ENCODE measurements at regions not wholly inside any gene's neighbourhood (a gene's known extent, or its start where the extent isn't known, plus 50 kb on each side); places are given as distances from the start of the nearest gene placed in this dataset.
"Not testable (repeated sequence)": the region's sequence is repeated elsewhere in the genome, so short reads cannot be mapped to it uniquely, and the experiment has no call there.

DNA sequence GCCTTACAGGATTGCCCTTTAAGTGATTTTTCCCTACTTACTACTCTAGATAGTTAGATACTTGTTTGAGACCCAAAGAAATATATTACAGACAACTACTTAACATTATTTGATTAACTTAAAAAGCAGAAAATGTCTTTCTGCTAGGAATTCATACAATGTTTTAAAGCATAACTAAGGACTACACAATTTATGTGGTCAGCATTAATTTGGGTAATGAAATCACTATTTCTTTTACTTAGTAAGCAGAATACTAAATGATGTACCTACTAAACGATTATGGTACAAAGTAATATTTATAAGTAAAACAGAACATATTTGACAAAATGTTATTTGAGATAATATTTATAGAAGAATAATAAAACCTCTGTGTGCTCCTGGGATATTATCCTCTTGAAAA lies 371.9 kb upstream of the ARRDC3 start:
- DNase-seq, result no peak

- not testable (repeated sequence) for DNase-seq
Measured at GRCh38 chr5:91744470-91744869, 361.4 kb upstream of the ARRDC3 start.

- DNase-seq, result no peak
Measured at GRCh38 chr5:91742550-91742949, 359.4 kb upstream of the ARRDC3 start.

- DNase-seq, result no peak
Measured at GRCh38 chr5:91741764-91742505, 358.8 kb upstream of the ARRDC3 start.

GRCh38 chr5:91730026-91730425 lies 346.9 kb upstream of the ARRDC3 start:
- no peak for DNase-seq

DNA sequence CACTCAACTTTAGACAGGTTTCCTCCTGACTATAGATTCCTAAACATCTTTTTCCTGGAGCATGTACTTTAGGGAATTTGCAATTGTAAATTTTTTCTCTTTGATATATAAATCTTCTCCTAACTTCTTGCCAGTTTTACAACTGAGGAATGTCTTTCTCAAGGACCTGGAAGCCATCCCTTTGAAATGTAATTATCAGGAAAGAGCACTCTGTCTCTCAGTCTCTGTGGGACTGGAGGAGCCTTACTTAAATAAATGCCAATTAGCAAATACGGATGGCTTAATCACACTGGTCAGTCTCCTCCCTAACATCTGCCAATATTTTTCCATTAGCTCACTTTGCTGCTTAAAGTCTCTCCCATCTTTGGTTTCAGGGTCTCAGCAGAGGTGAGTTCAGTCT lies 344.3 kb upstream of the ARRDC3 start:
- DNase-seq, result no peak

GRCh38 chr5:91722736-91723467 lies 339.8 kb upstream of the ARRDC3 start:
- no peak for DNase-seq

DNA sequence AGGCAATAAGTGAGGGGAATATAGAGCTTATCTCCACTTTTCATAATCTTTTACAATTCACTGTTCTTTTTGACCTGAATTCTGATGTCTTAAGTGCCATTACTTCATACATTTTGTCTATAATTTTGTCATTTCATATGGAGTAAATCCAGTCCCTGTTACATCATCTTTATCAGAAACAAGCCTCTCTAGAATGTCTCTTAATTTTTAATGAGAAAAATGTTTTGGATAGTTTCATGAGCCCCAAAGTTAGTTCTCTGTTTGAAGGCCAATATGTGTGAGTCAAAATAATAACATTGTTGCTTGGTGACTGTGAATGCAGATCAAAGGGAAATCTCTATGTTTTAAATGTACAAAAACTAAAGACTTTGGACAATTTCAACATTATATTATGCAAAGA lies 329.6 kb upstream of the ARRDC3 start:
- no peak for DNase-seq

- peak in 1 of 2 experiments; percentile 60 for DNase-seq
Measured at GRCh38 chr5:91707521-91707841, 324.4 kb upstream of the ARRDC3 start.

DNA sequence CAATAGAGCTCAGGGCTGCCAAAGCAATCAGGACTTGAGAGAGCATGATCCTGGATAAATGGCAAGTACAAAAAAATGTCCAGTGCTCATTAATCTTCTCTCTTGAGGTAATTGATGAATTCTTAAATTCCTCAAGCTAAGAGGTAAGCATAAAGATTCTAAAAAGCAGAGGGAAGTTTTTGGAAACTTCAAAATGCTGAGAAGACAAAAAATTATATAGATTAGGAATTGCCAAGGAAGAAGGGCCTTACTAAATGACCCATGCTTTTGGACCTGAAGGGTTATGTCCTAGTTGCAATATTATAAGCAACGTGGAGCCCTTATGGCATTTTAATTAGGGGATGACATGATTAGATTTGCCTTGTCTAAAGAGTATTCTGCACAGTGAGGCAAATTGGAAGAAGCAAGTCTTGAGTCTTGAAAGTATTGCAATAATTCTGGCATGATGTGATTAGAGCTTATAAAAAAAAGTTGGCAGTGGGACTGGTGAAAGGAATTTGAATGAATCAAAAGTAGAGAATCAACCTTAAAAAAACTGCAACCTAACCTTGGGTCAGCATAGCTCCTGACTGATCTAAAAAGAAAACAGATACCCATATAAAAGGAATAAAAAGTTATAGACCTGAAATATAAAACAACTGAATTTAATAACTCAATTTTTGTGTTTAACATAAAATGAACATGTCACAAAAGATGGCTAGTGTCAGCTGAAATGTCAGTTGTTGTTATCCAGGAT lies 323.8 kb upstream of the ARRDC3 start:
- peak in 1 of 2 experiments; percentile 52 for DNase-seq

DNA sequence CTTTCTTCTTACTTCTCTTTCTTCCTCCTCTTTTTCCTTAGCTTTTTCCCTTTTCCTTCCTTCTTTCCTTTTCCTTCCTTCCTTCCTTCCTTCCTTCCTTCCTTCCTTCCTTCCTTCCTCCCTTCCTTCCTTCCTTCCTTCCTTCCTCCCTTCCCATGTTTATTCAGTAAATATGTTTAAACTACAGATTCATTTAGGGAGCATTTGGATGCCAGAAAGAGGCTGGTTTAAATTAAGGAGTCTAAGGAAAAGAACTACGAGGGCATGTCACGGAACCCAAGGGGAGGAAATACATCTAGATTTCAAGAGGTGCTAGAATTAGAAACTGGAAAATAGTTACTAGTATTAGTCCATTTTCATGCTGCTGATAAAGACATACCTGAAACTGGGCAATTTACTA lies 320.0 kb upstream of the ARRDC3 start:
- DNase-seq, result no peak

- DNase-seq, result no peak
Measured at GRCh38 chr5:91699429-91699828, 316.3 kb upstream of the ARRDC3 start.

DNA sequence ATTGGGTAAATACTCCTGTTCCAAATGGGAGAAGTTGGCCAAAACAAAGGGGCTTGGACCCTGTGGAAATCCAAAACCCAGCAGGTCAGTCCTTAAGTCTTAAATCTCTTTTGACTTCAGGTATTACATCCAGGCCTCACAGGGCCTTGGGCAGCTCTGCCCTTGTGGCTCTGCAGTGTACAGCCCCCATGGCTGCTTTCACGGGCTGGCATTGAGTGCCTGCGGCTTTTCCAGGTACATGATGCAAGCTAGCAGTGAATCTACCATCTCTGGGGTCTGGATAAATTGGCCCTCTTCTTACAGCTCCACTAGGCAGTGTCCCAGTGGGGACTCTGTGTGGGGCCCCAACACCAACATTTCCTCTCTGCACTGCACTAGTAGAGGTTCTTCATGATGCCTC lies 308.5 kb upstream of the ARRDC3 start:
- no peak for DNase-seq

- DNase-seq, result no peak
Measured at GRCh38 chr5:91690921-91691320, 307.8 kb upstream of the ARRDC3 start.

GRCh38 chr5:91687430-91687829 lies 304.3 kb upstream of the ARRDC3 start:
- DNase-seq, result no peak

GRCh38 chr5:91684625-91685024 lies 301.5 kb upstream of the ARRDC3 start:
- no peak for DNase-seq

GRCh38 chr5:91670563-91670962 lies 287.4 kb upstream of the ARRDC3 start:
- DNase-seq, result no peak

- no peak for DNase-seq
Measured at GRCh38 chr5:91670122-91670521, 287.0 kb upstream of the ARRDC3 start.

DNA sequence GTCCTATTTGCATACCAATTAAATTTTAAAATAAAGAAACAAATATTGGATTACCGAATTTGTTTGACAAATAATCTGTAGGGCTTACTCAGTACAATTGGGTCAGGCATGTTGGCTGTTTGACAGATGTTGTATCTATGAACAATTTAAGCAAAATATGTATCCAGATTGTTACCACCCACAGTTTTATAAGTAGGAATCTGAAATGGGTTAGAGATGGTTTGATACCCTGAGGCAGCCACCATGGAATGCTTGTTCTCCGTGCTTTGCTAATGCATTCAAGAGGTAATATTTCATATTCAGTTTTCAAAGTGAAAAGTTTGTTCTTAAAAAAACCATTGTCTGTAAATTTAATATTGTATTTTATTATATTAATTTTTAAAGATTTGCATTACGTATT lies 285.1 kb upstream of the ARRDC3 start:
- DNase-seq, result no peak

DNA sequence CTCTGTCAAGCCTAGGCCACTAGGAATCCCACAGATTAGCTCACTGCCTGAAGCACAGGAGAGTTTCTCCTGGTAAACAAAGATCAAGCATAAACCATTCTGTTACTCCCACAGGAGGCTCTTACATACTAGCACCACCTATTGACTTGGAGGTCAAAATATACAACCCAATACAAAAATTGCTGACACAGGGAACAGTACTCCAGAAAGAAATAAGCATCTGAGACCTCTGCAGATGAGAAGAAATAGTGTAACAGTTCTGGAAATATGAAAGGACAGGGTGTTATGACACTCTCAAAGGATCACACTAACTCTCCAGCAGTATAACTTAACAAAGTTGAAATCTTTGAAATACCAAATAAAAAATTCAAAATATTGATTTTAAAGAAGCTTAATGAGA lies 269.6 kb upstream of the ARRDC3 start:
- DNase-seq, result no peak

DNA sequence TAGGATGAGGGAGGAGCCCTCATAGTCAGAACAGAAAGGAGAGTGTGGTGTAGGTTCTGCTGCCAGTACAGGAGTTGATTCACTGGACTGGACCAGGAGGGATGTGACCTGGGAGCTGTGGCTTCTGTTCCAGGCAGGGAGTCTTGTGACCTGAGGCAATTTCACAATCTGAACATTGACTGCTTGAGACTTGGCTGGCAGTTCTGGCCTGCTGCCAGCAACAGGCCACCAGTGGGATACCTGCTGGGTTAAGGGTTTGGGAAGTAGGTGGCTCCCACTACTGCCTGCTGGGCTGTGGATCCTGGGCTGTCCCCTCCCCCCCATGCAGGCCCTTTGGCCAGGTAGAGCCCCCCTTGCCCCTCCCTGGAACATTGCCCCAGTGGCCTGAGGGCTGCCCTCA lies 268.6 kb upstream of the ARRDC3 start:
- DNase-seq, result no peak

DNA sequence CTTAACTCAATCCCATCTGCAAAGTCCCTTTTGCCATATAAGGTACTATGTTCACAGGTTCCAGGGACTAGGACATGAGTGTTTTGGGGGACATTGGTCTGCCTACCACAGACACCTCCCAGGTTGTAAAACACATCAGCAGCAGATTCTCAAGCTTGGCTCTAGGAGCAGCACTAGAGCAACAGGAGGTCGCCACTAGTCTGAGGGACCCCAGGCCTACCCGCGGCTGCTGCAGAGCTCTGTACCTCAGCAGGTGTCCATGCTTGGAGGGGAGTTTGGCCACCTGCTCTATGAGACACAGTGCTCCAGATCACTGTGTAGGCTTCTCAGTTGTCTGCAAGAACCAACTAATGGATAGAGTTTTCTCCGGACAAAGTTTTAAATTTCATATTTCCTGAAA lies 262.2 kb upstream of the ARRDC3 start:
- no peak for DNase-seq

GRCh38 chr5:91643797-91644196 lies 260.7 kb upstream of the ARRDC3 start:
- no peak for DNase-seq

- DNase-seq, result no peak
Measured at GRCh38 chr5:91642581-91642980, 259.5 kb upstream of the ARRDC3 start.
